Upper lobe of left lung (tissue), 4 donors: ENCODE measurements at regions not wholly inside any gene's neighbourhood (a gene's known extent, or its start where the extent isn't known, plus 50 kb on each side); places are given as distances from the start of the nearest gene placed in this dataset.

Experiments used
- CTCF ChIP-seq, 6 experiments: fragments of 450-650 bp in 4 of 6; fragments of 200-600 bp in 2 of 6; sonication (generic) in 2 of 6; IDR thresholded peaks; one replicate each; pipeline ENCODE4 v1.5.1; 2016 to 2019; ENCODE audit warnings: antibody characterized with exemption in 6 of 6
- POLR2A ChIP-seq, 4 donors: fragments of 450-650 bp; IDR thresholded peaks; one replicate each; pipeline ENCODE4 v1.5.1; 2016 to 2017; ENCODE audit warnings: antibody characterized with exemption in 4 of 4, mild to moderate bottlenecking in 2 of 4
- POLR2AphosphoS5 ChIP-seq, 2 donors: sonication (generic); formaldehyde crosslinking; IDR thresholded peaks; one replicate each; pipeline ENCODE4 v1.5.1; 2017; ENCODE audit warnings: antibody characterized with exemption in 2 of 2

GRCh38 chr1:70906800-70907199 is 140.8 kb downstream of the PTGER3 start:
- no peak for TF ChIP-seq POLR2AphosphoS5 (IDR thresholded peaks at IDR 0.05)
- TF ChIP-seq POLR2A (IDR thresholded peaks at IDR 0.05): no peak
- TF ChIP-seq CTCF (IDR thresholded peaks at IDR 0.05): no peak
